SK-N-SH (cell line): ENCODE measurements at regions not wholly inside any gene's neighbourhood (a gene's known extent, or its start where the extent isn't known, plus 50 kb on each side); places are given as distances from the start of the nearest gene placed in this dataset.

ENCODE experiments used
- CTCF ChIA-PET: fragments of 300-600, 350-600 bp; formaldehyde crosslinking; extraction: SDS; loops from one replicate; lab custom pipeline; 2021; lab: Yijun Ruan, JAX
- POLR2A ChIA-PET: fragments of 350-600 bp; sonication (Branson Sonifier 250); formaldehyde crosslinking; extraction: SDS; loops from one replicate; lab custom pipeline; 2020; ENCODE audit warnings: antibody characterized with exemption, inconsistent platforms; lab: Yijun Ruan, JAX
- DNase-seq: peaks from one replicate; pipeline ENCODE4 v3.0.0; 2012
- H2AFZ ChIP-seq: fragments of 200-600 bp; sonication (generic); 2 replicates; pipeline ENCODE4 v1.8.1; 2016; ENCODE audit warnings: antibody characterized with exemption, mild to moderate bottlenecking, low read depth
- H3F3A ChIP-seq: fragments of 200-600 bp; sonication (generic); replicated peaks from 2 replicates; pipeline ENCODE3; 2016; ENCODE audit warnings: antibody characterized with exemption, mild to moderate bottlenecking; ENCODE audit not compliant: insufficient read depth
- H3K27ac ChIP-seq, 2 experiments: fragments of 200-500 bp in 1 of 2; fragments of 200-600 bp in 1 of 2; sonication (Bioruptor generic) in 1 of 2; sonication (generic), shearing (Covaris generic) in 1 of 2; 2 replicates each; pipeline versions ENCODE4 v1.5.1 to v1.6.1; 2014 to 2016; ENCODE audit warnings: low read depth in 2 of 2, inconsistent platforms in 1 of 2, low read length in 1 of 2, mild to moderate bottlenecking in 1 of 2, mixed read lengths in 1 of 2
- H3K27me3 ChIP-seq: fragments of 200-600 bp; sonication (generic), shearing (Covaris generic); 2 replicates; pipeline ENCODE4 v1.6.1; 2016; ENCODE audit warnings: mixed run types; ENCODE audit not compliant: insufficient read depth
- H3K36me3 ChIP-seq, 2 experiments: fragments of 200-500 bp in 1 of 2; fragments of 200-600 bp in 1 of 2; sonication (Bioruptor generic) in 1 of 2; sonication (generic) in 1 of 2; replicated peaks in 1 of 2; 2 replicates each; pipeline versions ENCODE3 to v1.5.1; 2014 to 2016; ENCODE audit warnings: low read length in 1 of 2, mild to moderate bottlenecking in 1 of 2; ENCODE audit not compliant: insufficient read depth in 2 of 2, control insufficient read depth in 1 of 2
- H3K4me1 ChIP-seq, 2 experiments: fragments of 200-500 bp in 1 of 2; fragments of 200-600 bp in 1 of 2; sonication (Bioruptor generic) in 1 of 2; sonication (generic), shearing (Covaris generic) in 1 of 2; 2 replicates each; pipeline versions ENCODE4 v1.5.1 to v1.6.1; 2014 to 2016; ENCODE audit warnings: low read depth in 1 of 2, low read length in 1 of 2, mixed run types in 1 of 2; ENCODE audit not compliant: insufficient read depth in 2 of 2, control insufficient read depth in 1 of 2
- H3K4me2 ChIP-seq: fragments of 200-600 bp; sonication (generic), shearing (Covaris generic); 2 replicates; pipeline ENCODE4 v1.6.1; 2017; ENCODE audit warnings: mixed run types
- H3K4me3 ChIP-seq, 2 experiments: fragments of 200-500 bp in 1 of 2; fragments of 200-600 bp in 1 of 2; sonication (Bioruptor generic) in 1 of 2; sonication (generic), shearing (Covaris generic) in 1 of 2; 2 replicates each; pipeline versions ENCODE4 v1.5.1 to v1.8.1; 2014 to 2016; ENCODE audit warnings: low read depth in 2 of 2, inconsistent platforms in 1 of 2, low read length in 1 of 2, mild to moderate bottlenecking in 1 of 2, mixed read lengths in 1 of 2, moderate library complexity in 1 of 2
- H3K79me2 ChIP-seq: fragments of 200-600 bp; sonication (generic); 2 replicates; pipeline ENCODE4 v1.8.1; 2017; ENCODE audit warnings: mild to moderate bottlenecking; ENCODE audit not compliant: insufficient read depth
- H3K9ac ChIP-seq: fragments of 200-600 bp; sonication (generic); 2 replicates; pipeline ENCODE4 v1.6.1; 2017; ENCODE audit warnings: mixed run types
- H3K9me2 ChIP-seq: fragments of 200-600 bp; sonication (generic); 2 replicates; pipeline ENCODE4 v1.6.1; 2017; ENCODE audit warnings: mixed run types
- H3K9me3 ChIP-seq: fragments of 200-600 bp; sonication (generic); 2 replicates; pipeline ENCODE4 v1.6.1; 2017; ENCODE audit warnings: mixed run types, mild to moderate bottlenecking, moderate library complexity
- H4K20me1 ChIP-seq: fragments of 200-600 bp; sonication (generic); 2 replicates; pipeline ENCODE4 v1.6.1; 2017; ENCODE audit warnings: mild to moderate bottlenecking, mixed run types; ENCODE audit not compliant: insufficient read depth
- CHD2 ChIP-seq: fragments of 150-350 bp; IDR thresholded peaks from 2 replicates; pipeline ENCODE4 v1.6.1; 2018; ENCODE audit warnings: low read length; ENCODE audit not compliant: partially characterized antibody
- EP300 ChIP-seq, 2 experiments: IDR thresholded peaks; 2 replicates each; pipeline versions ENCODE4 v1.4.0 to v1.6.1; 2012; ENCODE audit warnings: borderline replicate concordance in 1 of 2, low read depth in 1 of 2, low read length in 1 of 2
- FOSL2 ChIP-seq: IDR thresholded peaks from 2 replicates; pipeline ENCODE4 v1.4.0; 2012; ENCODE audit warnings: low read depth, mild to moderate bottlenecking, moderate library complexity, borderline replicate concordance
- FOXJ3 ChIP-seq: sonication (generic); formaldehyde crosslinking; IDR thresholded peaks from 2 replicates; pipeline ENCODE4 v1.5.1; 2020; ENCODE audit warnings: mild to moderate bottlenecking, missing genetic modification reagents
- GABPA ChIP-seq: IDR thresholded peaks from 2 replicates; pipeline ENCODE4 v1.4.0; 2012; ENCODE audit warnings: low read depth, mild to moderate bottlenecking
- JUND ChIP-seq: IDR thresholded peaks from 2 replicates; pipeline ENCODE4 v1.4.0; 2012
- MAX ChIP-seq: IDR thresholded peaks from 2 replicates; pipeline ENCODE4 v1.4.0; 2012; ENCODE audit warnings: low read depth
- PBX3 ChIP-seq: IDR thresholded peaks from 2 replicates; pipeline ENCODE4; 2012
- REST ChIP-seq: IDR thresholded peaks from 2 replicates; pipeline ENCODE4 v1.6.1; 2012; ENCODE audit warnings: mild to moderate bottlenecking, low read depth, low read length, moderate library complexity
- TCF12 ChIP-seq: IDR thresholded peaks from 2 replicates; pipeline ENCODE4 v1.4.0; 2012
- WGBS: methylation state at CpG from one replicate; pipeline ENCODE4 v1.1.6; 2017; ENCODE audit warnings: low lambda C conversion rate; 5-methylcytosine and 5-hydroxymethylcytosine counted together

- Histone ChIP-seq H3K4me2 (peak overlapping the region; percentile 30; the same call in 1 of the 2 replicates), H3K9ac (no peak overlapping the region), H3F3A (no peaks in the 10 kb centered on the region), H2AFZ (no peak overlapping the region), H3K27me3 (no peaks in the 10 kb centered on the region), H3K36me3 (no peaks in the 10 kb centered on the region), H3K9me3 (no peaks in the 10 kb centered on the region), H3K4me1 (peaks cover 0 to 13% of the 10 kb centered on the region in 2 experiments; a peak in 2 of 4 replicates), H3K79me2 (no peaks in the 10 kb centered on the region), H3K27ac (no peak overlapping the region), H3K9me2 (no peaks in the 10 kb centered on the region), H4K20me1 (no peaks in the 10 kb centered on the region), H3K4me3 (no peak overlapping the region)
- ChIA-PET CTCF (interaction anchor here (1.4 kb wide), 1 partner anchor 448 kb away, joined by 3 read pairs; the partner anchor contains the start of gene EFNB2), POLR2A (no interaction called here)
- TF ChIP-seq CHD2 (no peak), EP300 (IDR thresholded peaks at IDR 0.05; ENCODE audit: borderline replicate concordance in 1 of 2, low read depth in 1 of 2, low read length in 1 of 2) (peak in 1 of 2 experiments; percentile 23; a peak in 1 of 4 replicates), PBX3 (0 out of 2 replicates have a peak, but pooled peaks have one; percentile 26), JUND (peak; percentile 47; the same call in 1 of the 2 replicates), GABPA (no peak), TCF12 (peak; percentile 88), REST (no peak), FOSL2 (peak; percentile 74; the same call in 1 of the 2 replicates), MAX (no peak)
- 55% methylated on average over 6 of the region's 6 CpGs for WGBS
- DNase-seq: no peak
These were observed 447.4 kb downstream of the EFNB2 start for GRCh38 chr13:106088085-106088484.

- peaks cover 0 to 13% of the 10 kb centered on the region in 2 experiments; a peak in 2 of 4 replicates for H3K4me1 ChIP-seq
- no peak overlapping the region for H3K4me2 ChIP-seq
- no peak for DNase-seq
- H3K9ac ChIP-seq: no peak overlapping the region
- 88% methylated on average over 10 of the region's 10 CpGs for WGBS
- no peak overlapping the region for H2AFZ ChIP-seq
- ChIA-PET POLR2A (no interaction called here), CTCF (no interaction called here)
- TF ChIP-seq GABPA (no peak), FOXJ3 (CRISPR knock-in tag) (no peak), REST (no peak)
- H3K4me3 ChIP-seq: no peak overlapping the region
- H4K20me1 ChIP-seq: no peaks in the 10 kb centered on the region
- H3K79me2 ChIP-seq: no peaks in the 10 kb centered on the region
- no peaks in the 10 kb centered on the region for H3K9me2 ChIP-seq
- H3K27ac ChIP-seq: no peak overlapping the region
- no peaks in the 10 kb centered on the region for H3K9me3 ChIP-seq
- no peaks in the 10 kb centered on the region for H3K36me3 ChIP-seq
- H3F3A ChIP-seq: no peaks in the 10 kb centered on the region
- no peaks in the 10 kb centered on the region for H3K27me3 ChIP-seq
These were observed 448.3 kb downstream of the EFNB2 start for GRCh38 chr13:106087201-106087600.
